ENCODE measurements at regions not wholly inside any gene's neighbourhood (a gene's known extent, or its start where the extent isn't known, plus 50 kb on each side); places are given as distances from the start of the nearest gene placed in this dataset.

- TF ChIP-seq CTCF (IDR thresholded peaks at IDR 0.05; ENCODE audit: low read depth, low read length, poor library complexity, severe bottlenecking) (no peak), EZH2phosphoT487 (IDR thresholded peaks at IDR 0.05; ENCODE audit: borderline replicate concordance, low read length) (no peak)
These were observed 597.9 kb downstream of the EPM2A start for GRCh38 chr6:145137425-145137824.
